HL-60 (cell line): ENCODE measurements at regions not wholly inside any gene's neighbourhood (a gene's known extent, or its start where the extent isn't known, plus 50 kb on each side); places are given as distances from the start of the nearest gene placed in this dataset.

Source experiments
- DNase-seq, 2 experiments: peaks; one replicate each; pipeline ENCODE4 v3.0.0-alpha.2; 2010 to 2020; ENCODE audit warnings: low read depth in 1 of 2, low spot score in 1 of 2
- H3K27ac ChIP-seq: fragments of 250-450 bp; sonication (Bioruptor Pico); replicated peaks from 2 replicates; pipeline ENCODE4 v1.5.1; 2020; ENCODE audit warnings: mild to moderate bottlenecking, moderate library complexity
- H3K27me3 ChIP-seq: fragments of 250-450 bp; sonication (Bioruptor Pico); 2 replicates; pipeline ENCODE4 v1.5.1; 2021; ENCODE audit warnings: mild to moderate bottlenecking, moderate library complexity; ENCODE audit not compliant: insufficient read depth, poor library complexity, severe bottlenecking
- H3K4me3 ChIP-seq: replicated peaks from 2 replicates; pipeline ENCODE4 v1.5.1; 2011; ENCODE audit warnings: mild to moderate bottlenecking, control low read depth, low read length; ENCODE audit not compliant: insufficient read depth
- GABPA ChIP-seq: IDR thresholded peaks from 2 replicates; pipeline ENCODE4 v1.6.1; 2012; ENCODE audit warnings: low read depth
- POLR2AphosphoS5 ChIP-seq: IDR thresholded peaks from 2 replicates; pipeline ENCODE4 v1.6.1; 2012; ENCODE audit warnings: low read depth
- SPI1 ChIP-seq: IDR thresholded peaks from 2 replicates; pipeline ENCODE4 v1.6.1; 2012; ENCODE audit warnings: low read depth, mild to moderate bottlenecking, borderline replicate concordance
- TF ChIP-seq, protein P1 (sequence below): IDR thresholded peaks from 2 replicates; pipeline ENCODE4 v1.6.1; 2012; ENCODE audit warnings: low read depth; ENCODE audit not compliant: insufficient replicate concordance
- TF ChIP-seq, protein P2 (sequence below): IDR thresholded peaks from one replicate; pipeline ENCODE4 v1.5.1; 2011; ENCODE audit warnings: low read length, control low read depth, inconsistent platforms; ENCODE audit not compliant: insufficient read depth

DNA sequence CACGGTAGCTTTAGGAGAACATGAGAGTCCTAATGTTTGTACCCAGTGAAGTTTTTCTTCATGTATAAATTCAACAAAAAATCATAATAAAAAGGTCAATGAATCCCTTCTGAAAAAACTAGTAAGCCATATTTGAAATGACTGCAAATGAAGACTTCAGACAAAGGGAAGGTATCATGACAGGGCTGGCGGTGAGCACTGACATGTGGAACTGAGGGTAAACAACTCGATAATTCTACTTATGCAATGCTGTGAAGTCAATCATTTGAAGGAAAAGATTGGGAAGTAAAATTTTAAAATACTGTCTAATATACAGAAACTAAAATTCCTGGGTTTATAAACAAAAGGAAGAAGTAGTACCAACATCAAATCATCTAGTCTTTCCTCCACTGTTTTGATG lies 190.2 kb upstream of the COPS8 start:
- TF ChIP-seq POLR2AphosphoS5 (no peak), GABPA (no peak), SPI1 (no peak)
- TF ChIP-seq, protein P1, sequence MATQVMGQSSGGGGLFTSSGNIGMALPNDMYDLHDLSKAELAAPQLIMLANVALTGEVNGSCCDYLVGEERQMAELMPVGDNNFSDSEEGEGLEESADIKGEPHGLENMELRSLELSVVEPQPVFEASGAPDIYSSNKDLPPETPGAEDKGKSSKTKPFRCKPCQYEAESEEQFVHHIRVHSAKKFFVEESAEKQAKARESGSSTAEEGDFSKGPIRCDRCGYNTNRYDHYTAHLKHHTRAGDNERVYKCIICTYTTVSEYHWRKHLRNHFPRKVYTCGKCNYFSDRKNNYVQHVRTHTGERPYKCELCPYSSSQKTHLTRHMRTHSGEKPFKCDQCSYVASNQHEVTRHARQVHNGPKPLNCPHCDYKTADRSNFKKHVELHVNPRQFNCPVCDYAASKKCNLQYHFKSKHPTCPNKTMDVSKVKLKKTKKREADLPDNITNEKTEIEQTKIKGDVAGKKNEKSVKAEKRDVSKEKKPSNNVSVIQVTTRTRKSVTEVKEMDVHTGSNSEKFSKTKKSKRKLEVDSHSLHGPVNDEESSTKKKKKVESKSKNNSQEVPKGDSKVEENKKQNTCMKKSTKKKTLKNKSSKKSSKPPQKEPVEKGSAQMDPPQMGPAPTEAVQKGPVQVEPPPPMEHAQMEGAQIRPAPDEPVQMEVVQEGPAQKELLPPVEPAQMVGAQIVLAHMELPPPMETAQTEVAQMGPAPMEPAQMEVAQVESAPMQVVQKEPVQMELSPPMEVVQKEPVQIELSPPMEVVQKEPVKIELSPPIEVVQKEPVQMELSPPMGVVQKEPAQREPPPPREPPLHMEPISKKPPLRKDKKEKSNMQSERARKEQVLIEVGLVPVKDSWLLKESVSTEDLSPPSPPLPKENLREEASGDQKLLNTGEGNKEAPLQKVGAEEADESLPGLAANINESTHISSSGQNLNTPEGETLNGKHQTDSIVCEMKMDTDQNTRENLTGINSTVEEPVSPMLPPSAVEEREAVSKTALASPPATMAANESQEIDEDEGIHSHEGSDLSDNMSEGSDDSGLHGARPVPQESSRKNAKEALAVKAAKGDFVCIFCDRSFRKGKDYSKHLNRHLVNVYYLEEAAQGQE: no peak
- TF ChIP-seq, protein P2, sequence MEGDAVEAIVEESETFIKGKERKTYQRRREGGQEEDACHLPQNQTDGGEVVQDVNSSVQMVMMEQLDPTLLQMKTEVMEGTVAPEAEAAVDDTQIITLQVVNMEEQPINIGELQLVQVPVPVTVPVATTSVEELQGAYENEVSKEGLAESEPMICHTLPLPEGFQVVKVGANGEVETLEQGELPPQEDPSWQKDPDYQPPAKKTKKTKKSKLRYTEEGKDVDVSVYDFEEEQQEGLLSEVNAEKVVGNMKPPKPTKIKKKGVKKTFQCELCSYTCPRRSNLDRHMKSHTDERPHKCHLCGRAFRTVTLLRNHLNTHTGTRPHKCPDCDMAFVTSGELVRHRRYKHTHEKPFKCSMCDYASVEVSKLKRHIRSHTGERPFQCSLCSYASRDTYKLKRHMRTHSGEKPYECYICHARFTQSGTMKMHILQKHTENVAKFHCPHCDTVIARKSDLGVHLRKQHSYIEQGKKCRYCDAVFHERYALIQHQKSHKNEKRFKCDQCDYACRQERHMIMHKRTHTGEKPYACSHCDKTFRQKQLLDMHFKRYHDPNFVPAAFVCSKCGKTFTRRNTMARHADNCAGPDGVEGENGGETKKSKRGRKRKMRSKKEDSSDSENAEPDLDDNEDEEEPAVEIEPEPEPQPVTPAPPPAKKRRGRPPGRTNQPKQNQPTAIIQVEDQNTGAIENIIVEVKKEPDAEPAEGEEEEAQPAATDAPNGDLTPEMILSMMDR: no peak
- Histone ChIP-seq H3K27me3 (no peaks in the 10 kb centered on the region), H3K27ac (no peak overlapping the region), H3K4me3 (no peak overlapping the region)
- no peak for DNase-seq

DNA sequence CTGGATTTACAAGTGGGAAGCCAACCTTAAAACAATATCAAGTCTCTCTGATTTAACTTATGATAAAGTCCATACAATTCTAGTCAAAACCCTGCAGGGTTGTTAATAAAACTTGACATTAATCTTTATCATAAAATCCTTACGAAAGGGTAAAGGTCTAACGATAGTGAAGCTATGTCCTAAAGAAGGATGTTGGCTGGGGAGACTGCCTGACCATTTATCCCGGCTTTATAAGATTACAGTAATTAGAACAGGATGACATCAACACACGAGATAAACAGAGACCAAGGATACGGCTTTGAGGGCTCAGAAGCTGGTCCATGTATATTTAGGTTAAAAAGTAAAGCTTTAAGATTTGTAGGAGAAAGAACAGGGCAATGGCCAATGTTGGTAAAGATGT lies 189.0 kb upstream of the COPS8 start:
- TF ChIP-seq, protein P1: no peak
- TF ChIP-seq POLR2AphosphoS5 (no peak), SPI1 (no peak), GABPA (no peak)
- TF ChIP-seq, protein P2: no peak
- Histone ChIP-seq H3K27ac (no peak overlapping the region), H3K27me3 (no peaks in the 10 kb centered on the region), H3K4me3 (no peak overlapping the region)
- DNase-seq: no peak

DNA sequence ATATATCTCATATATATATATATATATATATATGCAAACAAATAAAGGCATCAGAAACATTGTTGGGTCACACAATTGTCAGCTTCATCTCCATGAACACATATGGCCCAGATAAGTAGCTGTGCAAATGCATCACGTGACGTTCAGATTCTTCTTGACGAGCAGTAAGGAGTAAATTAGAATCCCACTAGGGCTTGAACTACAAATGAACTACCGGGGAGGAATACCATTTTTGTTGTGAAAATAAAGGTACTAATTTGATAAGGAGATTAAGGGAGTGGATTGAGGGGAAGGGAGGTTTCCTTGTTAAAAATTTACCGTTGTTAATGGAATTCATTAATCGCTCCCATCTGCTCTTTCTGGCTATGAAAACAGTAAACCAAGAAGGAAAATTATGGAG lies 186.5 kb upstream of the COPS8 start:
- DNase-seq: no peak
- Histone ChIP-seq H3K27me3 (no peaks in the 10 kb centered on the region), H3K4me3 (no peak overlapping the region), H3K27ac (no peak overlapping the region)
- no peak for TF ChIP-seq POLR2AphosphoS5
- TF ChIP-seq GABPA: no peak
- TF ChIP-seq, protein P2: no peak
- TF ChIP-seq, protein P1: no peak
- no peak for TF ChIP-seq SPI1
